ENCODE measurements at regions not wholly inside any gene's neighbourhood (a gene's known extent, or its start where the extent isn't known, plus 50 kb on each side); places are given as distances from the start of the nearest gene placed in this dataset.
"Not testable (repeated sequence)": the region's sequence is repeated elsewhere in the genome, so short reads cannot be mapped to it uniquely, and the experiment has no call there.

DNA sequence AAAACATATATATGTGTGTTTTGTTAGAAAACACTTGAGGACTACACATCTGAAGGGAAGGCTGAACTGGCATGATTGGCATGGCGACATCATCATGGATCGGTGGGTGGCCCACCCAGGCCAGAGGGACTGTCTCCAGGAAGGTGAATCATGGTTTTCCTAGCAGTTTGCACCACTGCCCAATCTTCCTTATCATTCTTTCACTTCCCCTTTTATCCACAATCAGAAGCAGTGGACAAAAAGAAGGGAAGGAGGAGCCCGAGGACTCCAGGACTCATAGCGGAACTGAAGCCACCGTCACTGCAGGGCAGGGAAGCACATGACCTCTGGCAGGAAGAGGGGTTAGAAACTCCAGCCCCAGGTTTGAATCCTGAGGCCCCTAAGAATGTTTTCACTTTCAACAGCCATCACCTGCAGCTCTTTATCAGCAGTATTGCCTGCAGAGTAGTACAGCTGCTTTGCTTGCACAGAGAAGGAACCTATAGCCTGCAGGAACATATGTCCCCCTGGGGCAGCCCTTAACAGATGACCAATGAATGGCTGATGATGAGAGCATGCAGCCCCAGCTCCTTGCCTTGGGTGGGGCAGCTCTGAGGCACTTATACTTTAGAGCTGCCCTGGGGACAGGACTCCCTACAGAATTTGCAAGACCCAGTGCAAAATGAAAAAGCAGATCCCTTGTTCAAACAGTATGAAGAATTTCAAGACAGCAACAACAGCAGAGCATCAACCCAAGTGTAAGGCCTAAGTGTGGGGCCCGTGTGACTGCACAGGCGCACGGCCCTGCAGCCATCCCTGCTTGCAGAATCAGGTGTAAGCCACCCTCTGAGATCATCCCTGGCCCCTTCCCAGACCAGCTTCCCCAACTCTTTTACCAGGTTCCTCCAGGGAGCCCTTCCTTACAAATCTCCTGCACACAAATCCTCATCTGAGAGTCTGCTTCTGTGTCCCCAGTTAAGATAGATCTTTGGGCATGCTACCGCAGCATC lies 241.8 kb upstream of the IRF2BP2 start:
- H3K4me3 ChIP-seq (ENCODE audit: low read depth in 1 of 2, low read length in 2 of 2) = no peak overlapping the region

DNA sequence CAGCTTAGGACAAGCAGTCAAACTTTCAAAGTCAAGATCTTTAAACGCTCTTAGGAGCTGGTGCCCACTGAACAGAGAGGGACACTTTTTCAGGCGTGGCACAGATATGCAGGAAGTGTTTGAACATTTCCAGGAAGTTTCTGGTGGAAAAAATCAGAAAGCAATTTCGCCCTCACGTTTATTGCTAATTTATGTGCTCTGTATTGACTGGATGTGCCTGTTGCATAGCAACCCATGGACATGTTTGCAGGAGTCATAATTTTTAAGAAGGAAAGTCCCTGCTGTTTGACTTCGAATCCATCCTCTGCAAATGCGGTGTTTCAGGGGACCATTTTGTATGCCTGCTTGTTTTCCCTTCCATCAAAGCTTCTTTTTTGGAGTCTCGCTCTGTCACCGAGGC lies 239.9 kb upstream of the IRF2BP2 start:
- Histone ChIP-seq H3K27me3 (ENCODE audit: control insufficient read depth in 1 of 2, insufficient read depth in 2 of 2, low read length in 2 of 2) (no peaks in the 10 kb centered on the region), H3K4me1 (ENCODE audit: control insufficient read depth in 1 of 2, insufficient read depth in 2 of 2, low read length in 2 of 2) (peaks cover 11 to 30% of the 10 kb centered on the region in 2 donors), H3K9me3 (ENCODE audit: control insufficient read depth in 1 of 2, low read length in 2 of 2) (no peaks in the 10 kb centered on the region), H3K36me3 (ENCODE audit: control insufficient read depth in 1 of 2, insufficient read depth in 2 of 2, low read length in 2 of 2) (no peaks in the 10 kb centered on the region), H3K27ac (ENCODE audit: low read depth, low read length) (no peak overlapping the region), H3K4me3 (ENCODE audit: low read depth in 1 of 2, low read length in 2 of 2) (no peak overlapping the region), H3K9ac (ENCODE audit: low read depth in 1 of 2, low read length in 2 of 2) (no peak overlapping the region)

More for the DNA sequence above, 241.8 kb upstream of the IRF2BP2 start:
- H3K9me3 ChIP-seq (ENCODE audit: control insufficient read depth in 1 of 2, low read length in 2 of 2) = no peaks in the 10 kb centered on the region
- H3K27me3 ChIP-seq (ENCODE audit: control insufficient read depth in 1 of 2, insufficient read depth in 2 of 2, low read length in 2 of 2) = no peaks in the 10 kb centered on the region
- H3K9ac ChIP-seq (ENCODE audit: low read depth in 1 of 2, low read length in 2 of 2) = no peak overlapping the region
- no peaks in the 10 kb centered on the region for H3K36me3 ChIP-seq (ENCODE audit: control insufficient read depth in 1 of 2, insufficient read depth in 2 of 2, low read length in 2 of 2)
- no peak overlapping the region for H3K27ac ChIP-seq (ENCODE audit: low read depth, low read length)
- H3K4me1 ChIP-seq (ENCODE audit: control insufficient read depth in 1 of 2, insufficient read depth in 2 of 2, low read length in 2 of 2) = peaks cover 11 to 20% of the 10 kb centered on the region in 2 donors

DNA sequence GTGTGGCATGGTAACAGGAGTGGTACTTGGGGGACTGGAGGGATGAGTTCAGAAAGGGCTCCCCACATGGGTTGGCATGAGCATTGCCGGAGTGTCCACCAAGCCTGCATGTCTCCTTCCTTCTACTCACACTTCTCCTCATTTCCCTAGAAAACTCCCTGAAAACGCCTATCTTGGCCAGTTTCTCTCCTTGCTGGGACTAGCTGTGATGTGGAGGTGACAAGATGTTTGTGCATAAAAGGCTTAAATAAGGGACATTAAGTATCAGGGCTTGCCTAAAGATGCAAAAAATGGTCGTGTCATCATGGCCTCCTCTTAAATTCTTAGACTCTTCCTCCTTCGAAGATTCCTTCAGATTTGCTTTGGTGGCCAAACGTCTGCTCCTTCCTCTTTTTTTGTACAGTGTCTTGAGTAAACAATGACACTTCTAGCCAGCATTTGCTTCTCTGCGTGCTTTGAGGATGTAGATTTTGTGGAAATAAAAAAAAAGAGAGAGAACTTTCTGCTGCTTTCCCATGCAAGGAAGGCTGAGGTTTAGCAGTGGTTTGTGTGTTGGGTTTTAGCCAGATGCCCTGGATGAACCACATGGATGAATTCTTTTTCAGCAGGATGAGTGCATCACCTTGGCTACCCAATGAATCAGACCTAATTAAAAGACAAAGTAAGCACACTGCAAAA lies 239.1 kb upstream of the IRF2BP2 start:
- no peaks in the 10 kb centered on the region for H3K36me3 ChIP-seq (ENCODE audit: control insufficient read depth in 1 of 2, insufficient read depth in 2 of 2, low read length in 2 of 2)
- H3K4me1 ChIP-seq (ENCODE audit: control insufficient read depth in 1 of 2, insufficient read depth in 2 of 2, low read length in 2 of 2) = peaks cover 11 to 36% of the 10 kb centered on the region in 2 donors
- no peaks in the 10 kb centered on the region for H3K9me3 ChIP-seq (ENCODE audit: control insufficient read depth in 1 of 2, low read length in 2 of 2)
- no peaks in the 10 kb centered on the region for H3K27me3 ChIP-seq (ENCODE audit: control insufficient read depth in 1 of 2, insufficient read depth in 2 of 2, low read length in 2 of 2)
- H3K27ac ChIP-seq (ENCODE audit: low read depth, low read length) = no peak overlapping the region
- no peak overlapping the region for H3K4me3 ChIP-seq (ENCODE audit: low read depth in 1 of 2, low read length in 2 of 2)
- no peak overlapping the region for H3K9ac ChIP-seq (ENCODE audit: low read depth in 1 of 2, low read length in 2 of 2)

DNA sequence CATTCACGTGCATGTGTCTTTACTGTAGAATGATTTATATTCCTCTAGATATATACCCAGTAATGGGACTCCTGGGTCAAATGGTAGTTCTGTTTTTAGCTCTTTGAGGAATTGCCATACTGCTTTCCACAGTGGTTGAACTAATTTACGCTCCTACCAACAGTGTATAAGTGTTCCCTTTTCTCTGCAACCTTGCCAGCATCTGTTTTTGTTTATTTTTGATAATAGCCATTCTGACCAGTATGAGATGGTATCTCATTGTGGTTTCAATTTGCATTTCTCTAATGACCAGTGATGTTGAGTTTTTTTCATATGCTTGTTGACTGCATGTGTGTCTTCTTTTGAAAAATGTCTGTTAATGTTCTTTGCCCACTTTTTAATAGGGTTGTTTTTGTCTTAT lies 236.8 kb upstream of the IRF2BP2 start:
- not testable (repeated sequence) for H3K4me3 ChIP-seq (ENCODE audit: low read depth in 1 of 2, low read length in 2 of 2); H3K9me3 ChIP-seq (ENCODE audit: control insufficient read depth in 1 of 2, low read length in 2 of 2); H3K9ac ChIP-seq (ENCODE audit: low read depth in 1 of 2, low read length in 2 of 2); H3K27ac ChIP-seq (ENCODE audit: low read depth, low read length); H3K27me3 ChIP-seq (ENCODE audit: control insufficient read depth in 1 of 2, insufficient read depth in 2 of 2, low read length in 2 of 2); H3K36me3 ChIP-seq (ENCODE audit: control insufficient read depth in 1 of 2, insufficient read depth in 2 of 2, low read length in 2 of 2)
- H3K4me1 ChIP-seq (ENCODE audit: control insufficient read depth in 1 of 2, insufficient read depth in 2 of 2, low read length in 2 of 2) = peaks cover 18 to 37% of the 10 kb centered on the region in 2 donors

DNA sequence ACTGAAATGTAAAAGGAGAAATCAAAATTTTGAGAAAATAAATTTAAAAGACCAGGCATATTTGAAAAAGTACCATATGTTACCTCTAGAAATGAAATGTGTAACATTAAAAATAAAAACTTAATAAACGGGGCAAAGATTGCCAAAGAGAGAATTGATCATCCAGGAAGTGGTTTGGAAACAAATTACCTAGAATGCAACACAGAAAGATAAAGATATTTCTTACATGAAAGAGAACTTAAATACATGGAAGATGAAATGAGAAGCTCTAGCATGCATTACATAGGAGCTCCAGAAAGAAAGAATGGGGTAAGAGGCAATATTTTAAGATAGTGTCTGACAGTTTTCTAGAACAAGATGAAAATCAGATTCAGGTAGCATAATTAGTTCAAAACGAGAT lies 235.9 kb upstream of the IRF2BP2 start:
- Histone ChIP-seq H3K9ac (ENCODE audit: low read depth in 1 of 2, low read length in 2 of 2) (no peak overlapping the region), H3K9me3 (ENCODE audit: control insufficient read depth in 1 of 2, low read length in 2 of 2) (no peaks in the 10 kb centered on the region), H3K27me3 (ENCODE audit: control insufficient read depth in 1 of 2, insufficient read depth in 2 of 2, low read length in 2 of 2) (no peaks in the 10 kb centered on the region), H3K4me1 (ENCODE audit: control insufficient read depth in 1 of 2, insufficient read depth in 2 of 2, low read length in 2 of 2) (peaks cover 12 to 30% of the 10 kb centered on the region in 2 donors), H3K27ac (ENCODE audit: low read depth, low read length) (no peak overlapping the region), H3K4me3 (ENCODE audit: low read depth in 1 of 2, low read length in 2 of 2) (no peak overlapping the region), H3K36me3 (ENCODE audit: control insufficient read depth in 1 of 2, insufficient read depth in 2 of 2, low read length in 2 of 2) (no peaks in the 10 kb centered on the region)

DNA sequence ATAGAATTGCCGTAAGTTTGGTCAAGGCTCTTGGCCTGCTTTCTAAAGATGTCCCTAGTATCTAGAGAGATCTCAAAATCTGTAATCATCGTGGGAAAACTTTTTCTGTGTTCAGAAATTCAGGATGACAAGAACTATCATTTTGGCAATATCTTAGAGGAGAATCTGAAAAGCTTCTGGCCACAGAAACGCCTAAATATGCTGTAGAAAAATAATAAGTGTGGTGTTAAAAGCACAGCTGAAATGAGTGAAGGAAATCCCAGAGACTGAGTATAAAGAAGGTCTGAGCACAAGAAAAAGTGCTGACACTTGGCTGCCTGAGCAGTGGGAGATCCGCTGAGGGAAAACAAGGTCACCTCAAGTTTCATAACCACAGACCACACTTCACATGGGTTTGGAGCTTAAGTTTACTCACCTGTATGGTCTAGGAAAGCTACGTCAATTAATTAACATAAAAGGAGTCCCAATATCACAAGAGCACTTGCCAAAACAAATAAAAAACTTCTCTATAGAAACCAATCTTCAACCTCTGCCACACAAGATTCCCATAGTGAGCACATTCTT lies 235.2 kb upstream of the IRF2BP2 start:
- H3K4me1 ChIP-seq (ENCODE audit: control insufficient read depth in 1 of 2, insufficient read depth in 2 of 2, low read length in 2 of 2) = peaks cover 12 to 30% of the 10 kb centered on the region in 2 donors
- H3K4me3 ChIP-seq (ENCODE audit: low read depth in 1 of 2, low read length in 2 of 2) = no peak overlapping the region
- H3K36me3 ChIP-seq (ENCODE audit: control insufficient read depth in 1 of 2, insufficient read depth in 2 of 2, low read length in 2 of 2) = no peaks in the 10 kb centered on the region
- no peak overlapping the region for H3K27ac ChIP-seq (ENCODE audit: low read depth, low read length)
- H3K27me3 ChIP-seq (ENCODE audit: control insufficient read depth in 1 of 2, insufficient read depth in 2 of 2, low read length in 2 of 2) = no peaks in the 10 kb centered on the region
- no peaks in the 10 kb centered on the region for H3K9me3 ChIP-seq (ENCODE audit: control insufficient read depth in 1 of 2, low read length in 2 of 2)
- H3K9ac ChIP-seq (ENCODE audit: low read depth in 1 of 2, low read length in 2 of 2) = no peak overlapping the region

DNA sequence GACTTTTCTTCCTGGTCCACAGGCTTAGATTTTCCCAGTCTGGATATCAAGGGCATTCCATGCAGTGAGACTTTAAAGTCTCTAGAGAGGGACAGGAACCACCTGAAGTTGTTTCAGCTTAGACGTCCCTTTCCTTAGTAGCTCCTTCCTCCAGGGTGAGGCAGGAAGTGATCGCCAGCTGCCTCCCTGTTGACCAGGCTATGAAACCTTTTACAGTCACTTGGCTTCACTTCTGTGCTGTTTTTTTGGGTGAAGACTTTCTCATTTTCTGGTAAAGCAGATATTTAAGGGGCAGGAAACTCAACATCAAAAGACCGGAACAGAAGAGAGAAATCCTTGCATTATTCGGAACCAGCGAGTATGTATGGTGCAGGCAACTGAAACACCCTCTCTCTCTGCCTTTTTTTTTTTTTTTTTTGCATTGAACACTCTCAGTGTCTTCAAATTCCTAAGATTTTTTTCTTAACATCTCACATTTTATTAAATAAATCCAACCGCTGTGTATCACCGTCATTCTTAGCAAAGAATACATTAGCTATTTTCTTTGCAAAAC lies 234.6 kb upstream of the IRF2BP2 start:
- H3K9ac ChIP-seq (ENCODE audit: low read depth in 1 of 2, low read length in 2 of 2) = no peak overlapping the region
- H3K27ac ChIP-seq (ENCODE audit: low read depth, low read length) = no peak overlapping the region
- H3K36me3 ChIP-seq (ENCODE audit: control insufficient read depth in 1 of 2, insufficient read depth in 2 of 2, low read length in 2 of 2) = no peaks in the 10 kb centered on the region
- no peak overlapping the region for H3K4me3 ChIP-seq (ENCODE audit: low read depth in 1 of 2, low read length in 2 of 2)
- H3K27me3 ChIP-seq (ENCODE audit: control insufficient read depth in 1 of 2, insufficient read depth in 2 of 2, low read length in 2 of 2) = no peaks in the 10 kb centered on the region
- H3K4me1 ChIP-seq (ENCODE audit: control insufficient read depth in 1 of 2, insufficient read depth in 2 of 2, low read length in 2 of 2) = peaks cover 12 to 25% of the 10 kb centered on the region in 2 donors
- H3K9me3 ChIP-seq (ENCODE audit: control insufficient read depth in 1 of 2, low read length in 2 of 2) = no peaks in the 10 kb centered on the region

DNA sequence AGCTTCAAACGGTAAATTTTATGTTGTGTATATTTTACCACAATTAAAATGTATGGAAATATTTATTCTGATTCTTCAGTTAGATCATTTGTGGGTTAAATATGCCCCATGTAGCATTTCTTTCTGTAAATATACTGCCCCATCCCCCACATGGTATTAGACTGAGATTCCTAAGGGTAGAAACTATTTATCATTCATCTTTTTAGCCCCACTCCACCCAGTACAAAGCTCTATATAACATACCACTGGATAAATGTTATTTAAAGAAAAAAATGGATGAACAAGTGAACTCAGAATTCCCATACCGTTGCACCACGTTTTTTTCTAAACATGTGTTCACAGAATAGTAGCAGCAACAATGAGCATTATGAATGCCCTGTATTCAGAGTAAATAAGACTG lies 234.0 kb upstream of the IRF2BP2 start:
- Histone ChIP-seq H3K36me3 (ENCODE audit: control insufficient read depth in 1 of 2, insufficient read depth in 2 of 2, low read length in 2 of 2) (no peaks in the 10 kb centered on the region), H3K4me1 (ENCODE audit: control insufficient read depth in 1 of 2, insufficient read depth in 2 of 2, low read length in 2 of 2) (peaks cover 12 to 22% of the 10 kb centered on the region in 2 donors), H3K9me3 (ENCODE audit: control insufficient read depth in 1 of 2, low read length in 2 of 2) (no peaks in the 10 kb centered on the region), H3K4me3 (ENCODE audit: low read depth in 1 of 2, low read length in 2 of 2) (no peak overlapping the region), H3K27me3 (ENCODE audit: control insufficient read depth in 1 of 2, insufficient read depth in 2 of 2, low read length in 2 of 2) (no peaks in the 10 kb centered on the region), H3K27ac (ENCODE audit: low read depth, low read length) (no peak overlapping the region), H3K9ac (ENCODE audit: low read depth in 1 of 2, low read length in 2 of 2) (no peak overlapping the region)

DNA sequence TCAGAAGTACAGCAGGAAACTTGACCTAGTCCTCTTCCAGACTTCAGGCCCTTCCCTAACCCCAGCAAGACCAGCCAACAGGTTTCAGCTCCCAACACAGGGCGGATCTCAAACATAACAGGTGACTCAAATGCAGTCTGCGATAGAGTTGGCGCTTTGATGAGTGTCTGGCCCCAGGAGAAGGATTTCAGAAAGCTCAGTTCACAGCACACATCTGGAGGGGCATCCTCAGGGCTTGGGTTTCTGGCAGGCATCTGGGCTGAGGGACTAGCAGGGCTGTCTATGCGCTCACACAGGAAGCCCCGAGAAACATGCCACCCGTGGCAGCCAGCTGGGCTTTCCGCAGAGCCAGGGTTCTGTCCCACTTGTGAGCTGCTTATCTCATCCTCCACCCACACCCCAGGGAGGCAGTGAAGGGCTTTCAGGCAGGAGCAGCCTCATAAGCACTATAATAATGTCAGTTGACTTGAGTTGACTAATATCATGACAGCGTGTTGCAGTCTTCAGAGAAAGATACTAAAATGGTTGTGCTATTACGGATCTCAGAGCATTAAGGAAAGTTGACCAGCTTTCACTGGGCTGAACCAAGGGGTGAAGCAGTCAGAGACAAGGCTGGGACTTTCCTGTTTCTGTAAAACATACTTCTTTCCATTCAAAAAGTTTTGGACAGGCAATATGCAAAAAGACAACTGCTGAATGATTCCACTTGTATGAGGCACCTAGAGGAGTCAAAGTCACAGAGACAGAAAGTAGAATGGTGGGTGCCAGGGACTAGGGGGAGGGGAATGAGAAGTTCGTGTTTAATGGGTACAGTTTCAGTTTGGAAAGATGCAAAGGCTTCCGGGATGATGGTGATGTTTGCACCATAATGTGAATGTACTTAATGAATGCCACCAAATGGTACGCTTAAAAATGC lies 233.0 kb upstream of the IRF2BP2 start:
- Histone ChIP-seq H3K27ac (ENCODE audit: low read depth, low read length) (no peak overlapping the region), H3K4me3 (ENCODE audit: low read depth in 1 of 2, low read length in 2 of 2) (no peak overlapping the region), H3K27me3 (ENCODE audit: control insufficient read depth in 1 of 2, insufficient read depth in 2 of 2, low read length in 2 of 2) (no peaks in the 10 kb centered on the region), H3K36me3 (ENCODE audit: control insufficient read depth in 1 of 2, insufficient read depth in 2 of 2, low read length in 2 of 2) (no peaks in the 10 kb centered on the region), H3K9ac (ENCODE audit: low read depth in 1 of 2, low read length in 2 of 2) (no peak overlapping the region), H3K4me1 (ENCODE audit: control insufficient read depth in 1 of 2, insufficient read depth in 2 of 2, low read length in 2 of 2) (peaks cover 14 to 22% of the 10 kb centered on the region in 2 donors), H3K9me3 (ENCODE audit: control insufficient read depth in 1 of 2, low read length in 2 of 2) (no peaks in the 10 kb centered on the region)

All from duodenal mucosa (tissue), 2 donors.